HL-60 (cell line): ENCODE measurements at regions not wholly inside any gene's neighbourhood (a gene's known extent, or its start where the extent isn't known, plus 50 kb on each side); places are given as distances from the start of the nearest gene placed in this dataset.

Experiments
- GABPA ChIP-seq: IDR thresholded peaks from 2 replicates; pipeline ENCODE4 v1.6.1; 2012; ENCODE audit warnings: low read depth
- POLR2AphosphoS5 ChIP-seq: IDR thresholded peaks from 2 replicates; pipeline ENCODE4 v1.6.1; 2012; ENCODE audit warnings: low read depth
- TF ChIP-seq, protein P1 (sequence below): IDR thresholded peaks from one replicate; pipeline ENCODE4 v1.5.1; 2011; ENCODE audit warnings: low read length, control low read depth, inconsistent platforms; ENCODE audit not compliant: insufficient read depth

DNA sequence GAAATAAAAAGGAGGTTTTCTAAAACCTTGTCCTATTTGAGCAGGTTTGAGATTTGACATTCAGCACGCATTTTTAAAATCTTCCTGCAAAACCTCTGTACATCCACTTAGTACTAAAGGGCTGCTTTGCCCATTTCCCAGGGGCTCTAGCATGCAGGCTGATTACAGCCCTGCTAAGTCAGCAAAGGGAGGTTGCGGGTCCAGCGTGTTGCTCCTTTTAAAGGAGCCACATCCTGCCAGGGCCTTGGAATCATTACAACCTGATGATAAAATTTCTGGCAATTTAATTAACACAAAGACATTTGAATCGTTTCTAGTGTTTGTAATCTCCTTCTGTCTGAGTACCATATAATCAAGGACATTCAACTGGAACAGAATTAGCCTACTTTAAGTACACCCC, 455.1 kb upstream of the CITED2 start:
- TF ChIP-seq, protein P1, sequence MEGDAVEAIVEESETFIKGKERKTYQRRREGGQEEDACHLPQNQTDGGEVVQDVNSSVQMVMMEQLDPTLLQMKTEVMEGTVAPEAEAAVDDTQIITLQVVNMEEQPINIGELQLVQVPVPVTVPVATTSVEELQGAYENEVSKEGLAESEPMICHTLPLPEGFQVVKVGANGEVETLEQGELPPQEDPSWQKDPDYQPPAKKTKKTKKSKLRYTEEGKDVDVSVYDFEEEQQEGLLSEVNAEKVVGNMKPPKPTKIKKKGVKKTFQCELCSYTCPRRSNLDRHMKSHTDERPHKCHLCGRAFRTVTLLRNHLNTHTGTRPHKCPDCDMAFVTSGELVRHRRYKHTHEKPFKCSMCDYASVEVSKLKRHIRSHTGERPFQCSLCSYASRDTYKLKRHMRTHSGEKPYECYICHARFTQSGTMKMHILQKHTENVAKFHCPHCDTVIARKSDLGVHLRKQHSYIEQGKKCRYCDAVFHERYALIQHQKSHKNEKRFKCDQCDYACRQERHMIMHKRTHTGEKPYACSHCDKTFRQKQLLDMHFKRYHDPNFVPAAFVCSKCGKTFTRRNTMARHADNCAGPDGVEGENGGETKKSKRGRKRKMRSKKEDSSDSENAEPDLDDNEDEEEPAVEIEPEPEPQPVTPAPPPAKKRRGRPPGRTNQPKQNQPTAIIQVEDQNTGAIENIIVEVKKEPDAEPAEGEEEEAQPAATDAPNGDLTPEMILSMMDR: no peak
- TF ChIP-seq POLR2AphosphoS5 (no peak), GABPA (no peak)
